Fibroblast of villous mesenchyme (primary cell): ENCODE measurements at regions not wholly inside any gene's neighbourhood (a gene's known extent, or its start where the extent isn't known, plus 50 kb on each side); places are given as distances from the start of the nearest gene placed in this dataset.

Experiments
- DNase-seq: peaks from one replicate; pipeline ENCODE4 v3.0.0-alpha.2; 2010; ENCODE audit warnings: low read depth
- H3K4me3 ChIP-seq: 2 replicates; pipeline ENCODE4 v1.5.1; 2011; ENCODE audit warnings: low read depth, mild to moderate bottlenecking, low read length
- TF ChIP-seq, protein P1 (sequence below): IDR thresholded peaks from 2 replicates; pipeline ENCODE4 v1.5.1; 2012; ENCODE audit warnings: low read depth, mild to moderate bottlenecking, low read length; ENCODE audit not compliant: insufficient read depth

- no peak for DNase-seq
- H3K4me3 ChIP-seq = no peak overlapping the region
- TF ChIP-seq, protein P1, sequence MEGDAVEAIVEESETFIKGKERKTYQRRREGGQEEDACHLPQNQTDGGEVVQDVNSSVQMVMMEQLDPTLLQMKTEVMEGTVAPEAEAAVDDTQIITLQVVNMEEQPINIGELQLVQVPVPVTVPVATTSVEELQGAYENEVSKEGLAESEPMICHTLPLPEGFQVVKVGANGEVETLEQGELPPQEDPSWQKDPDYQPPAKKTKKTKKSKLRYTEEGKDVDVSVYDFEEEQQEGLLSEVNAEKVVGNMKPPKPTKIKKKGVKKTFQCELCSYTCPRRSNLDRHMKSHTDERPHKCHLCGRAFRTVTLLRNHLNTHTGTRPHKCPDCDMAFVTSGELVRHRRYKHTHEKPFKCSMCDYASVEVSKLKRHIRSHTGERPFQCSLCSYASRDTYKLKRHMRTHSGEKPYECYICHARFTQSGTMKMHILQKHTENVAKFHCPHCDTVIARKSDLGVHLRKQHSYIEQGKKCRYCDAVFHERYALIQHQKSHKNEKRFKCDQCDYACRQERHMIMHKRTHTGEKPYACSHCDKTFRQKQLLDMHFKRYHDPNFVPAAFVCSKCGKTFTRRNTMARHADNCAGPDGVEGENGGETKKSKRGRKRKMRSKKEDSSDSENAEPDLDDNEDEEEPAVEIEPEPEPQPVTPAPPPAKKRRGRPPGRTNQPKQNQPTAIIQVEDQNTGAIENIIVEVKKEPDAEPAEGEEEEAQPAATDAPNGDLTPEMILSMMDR = no peak
Measured at GRCh38 chr2:30358351-30358750, 88.7 kb upstream of the LCLAT1 start.

DNA sequence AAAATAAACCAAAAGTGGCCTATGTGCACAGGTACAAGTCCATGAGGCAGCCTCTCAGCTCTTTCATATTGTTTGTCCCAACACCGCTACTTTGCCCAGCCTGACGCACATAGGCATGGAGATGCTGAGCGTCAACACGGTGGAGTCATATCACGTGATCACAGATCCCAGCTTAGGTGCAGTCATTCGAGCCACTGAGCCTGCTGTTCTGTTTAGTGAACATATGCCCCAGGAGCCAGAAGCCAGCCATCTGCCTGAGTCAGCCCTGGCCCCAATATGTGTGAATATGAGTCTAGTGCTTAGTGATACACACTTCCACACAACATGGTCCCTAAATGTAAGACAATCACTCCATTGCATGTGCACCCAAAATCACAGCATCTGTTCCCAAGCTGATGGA is 88.2 kb upstream of the LCLAT1 start:
- TF ChIP-seq, protein P1 = no peak
- no peak overlapping the region for H3K4me3 ChIP-seq
- DNase-seq = no peak

- peak; percentile 49 for DNase-seq
- H3K4me3 ChIP-seq = no peak overlapping the region
- TF ChIP-seq, protein P1 = no peak
Measured at GRCh38 chr2:30359644-30360167, 87.3 kb upstream of the LCLAT1 start.

GRCh38 chr2:30361751-30362394 is 85.2 kb upstream of the LCLAT1 start:
- H3K4me3 ChIP-seq = no peak overlapping the region
- no peak for DNase-seq
- TF ChIP-seq, protein P1 = no peak

DNA sequence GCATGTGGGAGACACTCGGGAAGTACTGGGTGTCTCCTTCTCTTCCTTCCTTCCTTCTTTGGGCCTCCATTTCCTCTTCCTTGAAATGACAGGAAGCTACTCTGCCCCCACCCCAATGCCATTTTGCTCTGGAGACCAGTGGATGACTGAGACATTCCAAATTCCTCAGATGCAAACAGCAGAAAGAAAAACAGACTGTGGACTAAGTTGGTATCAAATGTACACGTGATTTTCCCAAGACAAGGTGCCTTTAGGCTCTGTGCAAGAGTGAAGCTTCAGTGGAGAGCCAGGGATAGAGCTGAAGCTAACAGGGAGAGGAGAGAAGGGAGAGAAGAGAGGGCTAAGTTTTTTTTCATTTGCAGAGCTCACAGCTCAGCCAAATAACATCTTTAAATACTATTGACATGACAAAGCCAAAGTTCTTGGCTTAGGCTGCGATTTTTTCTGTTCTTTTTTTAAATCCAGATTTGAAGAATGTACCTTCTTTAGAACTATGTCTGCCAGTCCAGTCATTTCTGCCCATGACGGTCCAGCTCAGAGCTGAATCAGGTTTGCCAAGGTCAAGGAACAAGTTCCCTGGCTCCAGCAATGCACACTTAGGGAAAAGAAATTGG is 84.5 kb upstream of the LCLAT1 start:
- no peak for DNase-seq
- no peak overlapping the region for H3K4me3 ChIP-seq
- TF ChIP-seq, protein P1 = no peak

- DNase-seq = no peak
- TF ChIP-seq, protein P1 = no peak
Measured at GRCh38 chr2:30363406-30363805, 83.6 kb upstream of the LCLAT1 start.

DNA sequence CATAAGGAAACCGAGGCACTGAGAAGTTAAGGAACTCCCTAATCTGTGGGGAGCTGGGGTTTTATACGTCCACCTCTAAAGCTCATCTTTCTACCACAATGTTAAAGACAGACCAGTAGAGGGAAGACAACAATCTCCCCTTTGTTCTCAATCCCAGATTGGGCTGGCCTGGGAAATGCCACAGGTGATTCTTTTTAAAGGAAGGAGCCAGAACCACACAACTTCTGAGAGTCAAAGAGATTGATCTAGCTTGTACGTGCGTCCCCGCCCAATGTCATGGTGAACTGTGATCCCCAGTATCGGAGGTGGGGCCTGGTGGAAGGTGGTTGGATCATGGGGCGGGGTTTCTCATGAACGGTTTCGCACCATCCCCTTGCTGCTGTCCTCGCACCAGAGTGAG is 81.8 kb upstream of the LCLAT1 start:
- DNase-seq = no peak
- TF ChIP-seq, protein P1 = no peak

More at GRCh38 chr2:30363406-30363805, 83.6 kb upstream of the LCLAT1 start:
- no peak overlapping the region for H3K4me3 ChIP-seq

More for the DNA sequence above, 81.8 kb upstream of the LCLAT1 start:
- H3K4me3 ChIP-seq = no peak overlapping the region
